Type B pancreatic cell (in vitro differentiated cells): ENCODE measurements at regions not wholly inside any gene's neighbourhood (a gene's known extent, or its start where the extent isn't known, plus 50 kb on each side); places are given as distances from the start of the nearest gene placed in this dataset.

Source experiments
- DNase-seq: peaks from one replicate; pipeline ENCODE4 v3.0.0; 2021; ENCODE audit warnings: mixed read lengths; ENCODE audit not compliant: unreplicated experiment; ENCODE audit errors: extremely low spot score
- H3K27ac Mint-ChIP-seq: 2 replicates; pipeline ENCODE4 v1.8.0; 2021; ENCODE audit warnings: mild to moderate bottlenecking, mixed read lengths
- H3K27me3 Mint-ChIP-seq: 2 replicates; pipeline ENCODE4 v1.8.0; 2021; ENCODE audit warnings: mixed read lengths
- H3K36me3 Mint-ChIP-seq: 2 replicates; pipeline ENCODE4 v1.8.0; 2021; ENCODE audit warnings: mixed read lengths
- H3K4me1 Mint-ChIP-seq: one replicate; pipeline ENCODE4 v1.8.0; 2021; ENCODE audit warnings: mixed read lengths; ENCODE audit not compliant: unreplicated experiment
- H3K4me3 Mint-ChIP-seq: 2 replicates; pipeline ENCODE4 v1.8.0; 2021; ENCODE audit warnings: mild to moderate bottlenecking, mixed read lengths
- H3K9me3 Mint-ChIP-seq: 2 replicates; pipeline ENCODE4 v1.8.0; 2021; ENCODE audit warnings: mixed read lengths
- TF ChIP-seq, protein P1 (sequence below): fragments of 200-600 bp; sonication (generic); conservative IDR thresholded peaks from 2 replicates; pipeline ENCODE4 v1.5.0; 2021; ENCODE audit warnings: antibody characterized with exemption, mild to moderate bottlenecking

DNA sequence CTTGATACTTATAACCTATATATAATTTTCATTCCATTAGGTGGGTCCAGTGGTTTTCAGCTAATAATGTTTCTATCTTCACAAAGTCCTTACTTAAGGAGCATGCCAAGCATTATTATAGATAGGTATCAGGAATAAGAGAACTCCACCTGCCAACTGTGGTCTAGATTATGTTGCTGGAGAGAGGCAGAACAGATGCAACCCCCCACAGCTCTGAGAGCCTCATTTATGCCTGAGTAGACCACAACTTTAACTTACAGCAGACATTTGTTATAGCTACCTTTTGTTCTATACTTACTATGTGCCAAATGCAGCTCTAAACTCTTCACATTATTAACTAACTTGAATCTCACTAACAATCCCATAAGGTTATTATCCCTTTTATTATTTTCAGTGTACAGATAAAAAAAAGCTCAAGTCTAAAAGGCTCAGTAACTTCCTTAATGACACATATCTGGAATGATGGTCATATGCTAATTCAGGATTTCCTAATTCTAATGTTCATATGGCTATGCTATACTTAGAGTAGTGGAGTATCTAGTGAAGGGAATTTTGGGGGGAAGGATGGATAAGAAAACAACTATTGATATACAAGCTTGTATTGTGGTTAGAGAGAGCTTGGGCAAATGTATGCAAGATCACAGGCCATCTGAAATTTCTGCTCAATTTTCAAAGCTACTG lies 119.1 kb upstream of the RND3 start:
- Mint-ChIP-seq H3K4me1 (peaks cover 18% of the 10 kb centered on the region), H3K27ac (no peak overlapping the region), H3K36me3 (no peaks in the 10 kb centered on the region), H3K4me3 (no peak overlapping the region), H3K9me3 (no peaks in the 10 kb centered on the region), H3K27me3 (no peaks in the 10 kb centered on the region)
- TF ChIP-seq, protein P1, sequence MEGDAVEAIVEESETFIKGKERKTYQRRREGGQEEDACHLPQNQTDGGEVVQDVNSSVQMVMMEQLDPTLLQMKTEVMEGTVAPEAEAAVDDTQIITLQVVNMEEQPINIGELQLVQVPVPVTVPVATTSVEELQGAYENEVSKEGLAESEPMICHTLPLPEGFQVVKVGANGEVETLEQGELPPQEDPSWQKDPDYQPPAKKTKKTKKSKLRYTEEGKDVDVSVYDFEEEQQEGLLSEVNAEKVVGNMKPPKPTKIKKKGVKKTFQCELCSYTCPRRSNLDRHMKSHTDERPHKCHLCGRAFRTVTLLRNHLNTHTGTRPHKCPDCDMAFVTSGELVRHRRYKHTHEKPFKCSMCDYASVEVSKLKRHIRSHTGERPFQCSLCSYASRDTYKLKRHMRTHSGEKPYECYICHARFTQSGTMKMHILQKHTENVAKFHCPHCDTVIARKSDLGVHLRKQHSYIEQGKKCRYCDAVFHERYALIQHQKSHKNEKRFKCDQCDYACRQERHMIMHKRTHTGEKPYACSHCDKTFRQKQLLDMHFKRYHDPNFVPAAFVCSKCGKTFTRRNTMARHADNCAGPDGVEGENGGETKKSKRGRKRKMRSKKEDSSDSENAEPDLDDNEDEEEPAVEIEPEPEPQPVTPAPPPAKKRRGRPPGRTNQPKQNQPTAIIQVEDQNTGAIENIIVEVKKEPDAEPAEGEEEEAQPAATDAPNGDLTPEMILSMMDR = no peak
- no peak for DNase-seq

DNA sequence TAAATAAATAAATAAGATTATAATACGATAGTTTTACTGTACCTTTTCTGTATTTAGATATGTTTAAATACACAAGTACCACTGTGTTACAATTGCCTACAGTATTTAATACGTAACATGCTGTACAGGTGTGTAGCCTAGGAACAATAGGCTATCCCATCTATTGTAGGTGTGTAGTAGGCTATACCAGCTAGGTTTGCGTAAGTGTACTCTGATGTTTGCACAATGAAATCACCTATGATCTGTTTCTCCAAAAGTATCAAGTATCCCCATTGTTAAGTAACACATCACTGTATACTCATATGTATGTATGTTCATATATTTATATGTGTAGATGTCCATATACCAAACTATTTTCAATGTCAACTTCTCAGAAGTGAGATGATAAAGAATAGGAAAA lies 118.2 kb upstream of the RND3 start:
- H3K9me3 Mint-ChIP-seq = no peaks in the 10 kb centered on the region
- no peaks in the 10 kb centered on the region for H3K36me3 Mint-ChIP-seq
- no peak for DNase-seq
- TF ChIP-seq, protein P1 = no peak
- H3K4me3 Mint-ChIP-seq = no peak overlapping the region
- H3K4me1 Mint-ChIP-seq = peaks cover 18% of the 10 kb centered on the region
- no peak overlapping the region for H3K27ac Mint-ChIP-seq
- no peaks in the 10 kb centered on the region for H3K27me3 Mint-ChIP-seq

DNA sequence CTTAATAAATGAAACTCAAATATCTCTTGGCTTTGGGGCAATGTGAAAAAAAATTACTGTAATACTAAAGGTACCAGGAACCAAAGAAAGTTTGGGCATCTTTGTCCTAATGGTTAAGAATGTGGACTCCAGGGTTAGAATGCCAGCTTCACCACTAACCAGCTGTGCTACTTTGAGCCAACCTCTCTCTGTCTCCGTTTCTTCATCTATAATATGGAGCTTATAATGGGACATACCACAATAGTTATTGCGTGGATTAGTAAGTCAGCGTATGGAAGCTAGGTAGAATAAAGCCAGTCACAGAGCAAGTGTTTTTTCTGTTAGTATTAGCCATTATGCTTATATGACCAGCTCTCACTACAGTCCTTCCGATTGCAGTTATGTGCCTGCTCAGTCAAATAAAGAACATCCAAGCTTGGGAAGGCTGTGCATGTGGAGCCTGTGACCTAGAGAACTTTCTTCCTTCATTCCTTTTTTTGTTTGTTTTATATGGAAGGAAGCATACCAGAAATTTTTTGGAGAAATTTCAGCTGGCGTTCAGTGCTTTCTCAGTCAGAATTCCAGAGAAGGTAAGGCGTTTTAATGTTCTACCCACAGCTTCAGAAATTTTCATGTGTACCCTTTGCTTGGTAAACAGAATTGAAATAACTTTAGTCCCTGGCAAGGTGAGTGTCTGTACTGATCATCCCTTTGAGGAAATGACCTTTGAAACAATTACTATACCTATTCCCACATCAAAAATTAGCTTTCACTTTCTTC lies 114.0 kb upstream of the RND3 start:
- Mint-ChIP-seq H3K4me1 (peaks cover 5% of the 10 kb centered on the region), H3K27me3 (no peaks in the 10 kb centered on the region), H3K4me3 (no peak overlapping the region), H3K27ac (no peak overlapping the region), H3K36me3 (no peaks in the 10 kb centered on the region), H3K9me3 (no peaks in the 10 kb centered on the region)
- TF ChIP-seq, protein P1 = no peak
- no peak for DNase-seq

DNA sequence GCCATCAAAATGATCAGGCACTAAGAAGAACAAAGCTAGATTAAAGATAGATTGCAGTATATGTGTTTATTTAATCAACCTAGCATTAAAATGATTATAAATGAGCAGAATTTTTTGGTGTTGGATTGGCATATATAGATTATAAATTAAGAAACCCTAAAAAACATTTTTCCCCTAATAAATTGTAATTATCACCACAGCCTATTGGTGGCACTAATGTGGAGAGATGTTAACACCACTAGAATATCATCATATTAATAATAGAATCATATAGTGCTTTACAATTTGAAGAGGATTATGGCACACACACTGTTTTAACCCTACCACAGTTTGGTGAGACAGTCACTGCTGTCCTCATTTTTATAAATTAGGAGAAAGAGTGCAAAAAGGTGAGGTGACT lies 112.4 kb upstream of the RND3 start:
- H3K27ac Mint-ChIP-seq = no peak overlapping the region
- peaks cover 7% of the 10 kb centered on the region for H3K9me3 Mint-ChIP-seq
- H3K4me3 Mint-ChIP-seq = no peak overlapping the region
- TF ChIP-seq, protein P1 = peak; percentile 15
- H3K27me3 Mint-ChIP-seq = no peaks in the 10 kb centered on the region
- DNase-seq = no peak
- H3K36me3 Mint-ChIP-seq = no peaks in the 10 kb centered on the region
- H3K4me1 Mint-ChIP-seq = peaks cover 20% of the 10 kb centered on the region

DNA sequence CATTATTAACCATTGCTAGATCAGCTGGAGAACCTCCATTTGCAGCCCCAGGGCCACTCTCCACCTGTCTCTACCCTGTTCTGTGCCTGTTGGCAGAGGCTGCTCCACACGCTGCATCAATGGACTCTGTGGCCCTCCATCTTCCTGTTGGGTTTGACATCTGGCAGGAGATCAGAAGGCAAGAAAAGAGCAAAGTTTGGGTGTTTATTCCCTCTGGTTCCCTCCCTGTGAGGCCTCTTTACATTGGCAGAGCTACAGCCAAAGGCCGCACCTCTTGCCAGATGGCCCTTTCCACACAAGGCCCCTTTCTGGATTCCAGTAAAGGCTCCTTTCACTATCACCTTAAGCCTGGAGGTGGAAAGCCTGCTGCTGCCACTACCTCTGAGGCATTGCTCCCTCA lies 110.9 kb upstream of the RND3 start:
- DNase-seq = no peak
- Mint-ChIP-seq H3K4me1 (peaks cover 25% of the 10 kb centered on the region), H3K36me3 (no peaks in the 10 kb centered on the region), H3K4me3 (no peak overlapping the region), H3K9me3 (peaks cover 8% of the 10 kb centered on the region), H3K27me3 (no peaks in the 10 kb centered on the region), H3K27ac (no peak overlapping the region)
- TF ChIP-seq, protein P1 = no peak
